Cardiac fibroblast (primary cell): ENCODE measurements at regions not wholly inside any gene's neighbourhood (a gene's known extent, or its start where the extent isn't known, plus 50 kb on each side); places are given as distances from the start of the nearest gene placed in this dataset.
"Not testable (repeated sequence)": the region's sequence is repeated elsewhere in the genome, so short reads cannot be mapped to it uniquely, and the experiment has no call there.

Source experiments
- DNase-seq, 2 donors: peaks; one replicate each; pipeline versions ENCODE4 v3.0.0 to v3.0.0-alpha.2; 2010; ENCODE audit warnings: low read depth in 2 of 2
- H3K4me3 ChIP-seq, 2 donors: replicated peaks in 1 of 2; 1 replicate in 1 of 2; 2 replicates in 1 of 2; pipeline ENCODE4 v1.5.1; 2011; ENCODE audit warnings: low read depth in 2 of 2, low read length in 2 of 2, mild to moderate bottlenecking in 2 of 2, moderate library complexity in 1 of 2
- CTCF ChIP-seq: IDR thresholded peaks from one replicate; pipeline ENCODE4 v1.5.1; 2011; ENCODE audit warnings: low read depth, mild to moderate bottlenecking, low read length, inconsistent platforms

- H3K4me3 ChIP-seq = no peak overlapping the region
- no peak for TF ChIP-seq CTCF
- DNase-seq = no peak
These were observed 125.5 kb upstream of the HAND1 start for GRCh38 chr5:154603485-154603884.

GRCh38 chr5:154603011-154603410 lies 125.0 kb upstream of the HAND1 start:
- no peak overlapping the region for H3K4me3 ChIP-seq
- no peak for DNase-seq
- TF ChIP-seq CTCF = no peak

GRCh38 chr5:154601014-154601413 lies 123.0 kb upstream of the HAND1 start:
- TF ChIP-seq CTCF = no peak
- no peak overlapping the region for H3K4me3 ChIP-seq

GRCh38 chr5:154598021-154598420 lies 120.0 kb upstream of the HAND1 start:
- H3K4me3 ChIP-seq = no peak overlapping the region
- no peak for DNase-seq
- no peak for TF ChIP-seq CTCF

More at GRCh38 chr5:154601014-154601413, 123.0 kb upstream of the HAND1 start:
- DNase-seq = no peak

GRCh38 chr5:154596844-154597243 lies 118.8 kb upstream of the HAND1 start:
- not testable (repeated sequence) for DNase-seq, H3K4me3 ChIP-seq

GRCh38 chr5:154595662-154596061 lies 117.6 kb upstream of the HAND1 start:
- DNase-seq = no peak
- H3K4me3 ChIP-seq = no peak overlapping the region
- TF ChIP-seq CTCF = no peak

- no peak overlapping the region for H3K4me3 ChIP-seq
- peak in 1 of 2 donors; percentile 8 for DNase-seq
- no peak for TF ChIP-seq CTCF
These were observed 115.8 kb upstream of the HAND1 start for GRCh38 chr5:154593796-154594195.
